ENCODE measurements at regions not wholly inside any gene's neighbourhood (a gene's known extent, or its start where the extent isn't known, plus 50 kb on each side); places are given as distances from the start of the nearest gene placed in this dataset.
"Not testable (repeated sequence)": the region's sequence is repeated elsewhere in the genome, so short reads cannot be mapped to it uniquely, and the experiment has no call there.

DNA sequence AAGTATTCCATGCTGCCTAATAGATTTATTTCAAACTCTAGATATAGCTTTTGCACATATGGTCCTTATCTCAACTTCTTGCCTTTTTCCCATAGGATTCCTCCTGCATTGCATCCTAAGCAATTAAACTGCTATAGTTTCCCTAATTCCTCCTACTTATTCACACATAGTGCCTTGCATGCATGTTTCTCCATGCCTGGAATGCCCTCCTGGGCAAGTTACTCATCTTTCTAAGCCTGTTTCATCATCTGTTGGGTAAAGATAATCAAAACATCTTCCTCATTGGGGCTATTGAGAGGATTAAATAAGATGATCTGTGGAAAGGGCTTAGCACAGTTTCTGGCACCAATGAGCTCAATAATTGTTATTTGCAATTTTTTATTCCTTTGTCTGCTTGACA is 726.5 kb downstream of the SLC4A3 start:
- H3K4me3 Mint-ChIP-seq, result no peak overlapping the region

DNA sequence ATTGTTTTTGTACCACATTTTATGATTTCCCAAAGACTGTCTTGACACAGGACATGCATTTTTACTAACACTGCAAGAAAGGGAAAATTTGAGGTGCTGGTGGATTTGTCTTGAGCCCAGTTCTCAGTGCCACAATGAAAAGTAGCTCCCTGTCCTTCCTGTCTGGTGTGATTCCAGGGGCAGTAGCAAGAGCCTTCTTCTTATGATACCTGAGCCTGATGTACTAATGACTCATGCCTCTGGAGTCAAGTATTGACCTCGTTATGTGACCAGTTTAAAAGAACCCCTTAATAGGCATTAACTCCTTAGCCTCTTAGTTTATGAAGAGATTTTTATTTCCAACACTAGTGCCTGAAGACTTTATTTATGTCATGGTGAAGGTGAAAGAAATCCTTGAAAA is 728.6 kb downstream of the SLC4A3 start:
- Mint-ChIP-seq H3K4me1 (ENCODE audit: low read depth) (no peaks in the 10 kb centered on the region), H3K27me3 (ENCODE audit: low read depth) (no peaks in the 10 kb centered on the region), H3K27ac (no peak overlapping the region), H3K4me3 (no peak overlapping the region), H3K36me3 (ENCODE audit: low read depth) (no peaks in the 10 kb centered on the region), H3K9me3 (peaks cover 4% of the 10 kb centered on the region)
- CTCF ChIA-PET, result no interaction called here
- no peak for DNase-seq
- intact Hi-C loops (cut with micrococcal nuclease), result no loop called here

More for the DNA sequence above, 726.5 kb downstream of the SLC4A3 start:
- H3K9me3 Mint-ChIP-seq, result peaks cover 2% of the 10 kb centered on the region
- DNase-seq, result no peak
- CTCF ChIA-PET, result interaction anchor here (0.7 kb wide), 1 partner anchor 238 kb away, joined by 4 read pairs; no protein-coding TSS in a partner anchor
- no peaks in the 10 kb centered on the region for H3K27me3 Mint-ChIP-seq (ENCODE audit: low read depth)
- no peaks in the 10 kb centered on the region for H3K4me1 Mint-ChIP-seq (ENCODE audit: low read depth)
- H3K36me3 Mint-ChIP-seq (ENCODE audit: low read depth), result no peaks in the 10 kb centered on the region
- no peak overlapping the region for H3K27ac Mint-ChIP-seq
- intact Hi-C loops (cut with micrococcal nuclease), result no loop called here

DNA sequence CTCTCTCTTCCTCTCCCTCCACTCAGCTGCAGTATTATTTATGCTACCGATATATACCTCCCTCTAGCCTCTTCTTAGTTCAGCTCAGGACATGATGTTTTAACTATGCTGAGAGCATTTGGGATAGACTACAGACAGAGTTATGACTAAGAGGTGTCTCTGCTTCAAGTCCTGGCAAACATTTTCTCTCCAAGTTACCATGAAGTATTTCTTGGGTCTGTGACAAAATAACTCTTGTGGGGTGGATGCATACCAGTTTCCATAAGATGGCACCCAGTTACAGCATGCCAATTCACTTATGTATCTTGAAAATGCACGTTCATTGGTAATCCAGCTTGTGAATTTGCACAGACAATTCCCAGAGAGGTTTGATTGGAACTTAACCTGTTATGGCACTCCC is 737.6 kb downstream of the SLC4A3 start:
- CTCF ChIA-PET, result no interaction called here
- Mint-ChIP-seq H3K27ac (no peak overlapping the region), H3K36me3 (ENCODE audit: low read depth) (no peaks in the 10 kb centered on the region), H3K9me3 (peaks cover under 1% of the 10 kb centered on the region), H3K27me3 (ENCODE audit: low read depth) (no peaks in the 10 kb centered on the region), H3K4me1 (ENCODE audit: low read depth) (no peaks in the 10 kb centered on the region), H3K4me3 (no peak overlapping the region)
- intact Hi-C loops (cut with micrococcal nuclease), result no loop called here
- DNase-seq, result no peak

DNA sequence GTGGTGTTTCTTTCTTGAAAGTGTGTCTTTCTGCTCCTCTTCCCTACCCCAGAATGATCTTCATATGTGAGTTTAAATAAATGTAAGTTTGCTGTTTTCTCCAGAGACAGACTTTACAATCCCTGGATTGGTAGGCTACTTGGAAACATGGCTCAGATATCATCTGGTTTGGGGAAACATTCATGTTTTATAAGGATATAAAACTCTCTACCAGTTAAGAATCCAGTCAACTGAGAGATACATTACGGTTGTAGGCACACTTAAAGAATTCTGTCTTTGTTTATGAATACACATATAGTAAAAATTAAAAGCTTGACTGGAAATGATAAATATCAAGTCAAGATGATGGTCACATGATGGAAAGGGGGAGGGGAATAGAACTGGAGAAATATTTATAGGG is 739.3 kb downstream of the SLC4A3 start:
- no peak for DNase-seq
- Mint-ChIP-seq H3K27ac (no peak overlapping the region), H3K4me1 (ENCODE audit: low read depth) (no peaks in the 10 kb centered on the region), H3K4me3 (no peak overlapping the region), H3K36me3 (ENCODE audit: low read depth) (no peaks in the 10 kb centered on the region), H3K27me3 (ENCODE audit: low read depth) (no peaks in the 10 kb centered on the region), H3K9me3 (no peaks in the 10 kb centered on the region)
- CTCF ChIA-PET, result no interaction called here
- intact Hi-C loops (cut with micrococcal nuclease), result no loop called here

DNA sequence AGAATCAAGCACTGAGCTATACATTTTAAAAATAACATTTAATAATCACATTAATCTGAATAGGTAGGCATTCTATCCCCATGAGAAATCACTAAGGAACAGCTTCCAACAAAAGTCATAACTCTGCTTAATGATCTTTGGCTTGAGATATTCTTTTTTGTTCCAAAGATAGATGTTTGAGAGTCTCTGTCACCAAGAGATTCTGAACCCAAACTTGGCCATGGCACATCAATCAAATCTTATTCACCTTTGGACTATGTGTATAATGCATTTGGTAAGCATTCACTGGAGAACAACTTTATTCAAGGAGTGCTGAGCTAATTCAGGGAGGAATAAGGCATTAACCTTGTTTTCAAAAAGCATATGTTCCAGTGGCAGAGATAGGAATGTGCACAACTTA is 743.3 kb downstream of the SLC4A3 start:
- intact Hi-C loops (cut with micrococcal nuclease), result no loop called here
- no peak overlapping the region for H3K4me3 Mint-ChIP-seq
- no peaks in the 10 kb centered on the region for H3K36me3 Mint-ChIP-seq (ENCODE audit: low read depth)
- H3K9me3 Mint-ChIP-seq, result no peaks in the 10 kb centered on the region
- DNase-seq, result no peak
- CTCF ChIA-PET, result no interaction called here
- no peaks in the 10 kb centered on the region for H3K4me1 Mint-ChIP-seq (ENCODE audit: low read depth)
- no peak overlapping the region for H3K27ac Mint-ChIP-seq
- no peaks in the 10 kb centered on the region for H3K27me3 Mint-ChIP-seq (ENCODE audit: low read depth)

DNA sequence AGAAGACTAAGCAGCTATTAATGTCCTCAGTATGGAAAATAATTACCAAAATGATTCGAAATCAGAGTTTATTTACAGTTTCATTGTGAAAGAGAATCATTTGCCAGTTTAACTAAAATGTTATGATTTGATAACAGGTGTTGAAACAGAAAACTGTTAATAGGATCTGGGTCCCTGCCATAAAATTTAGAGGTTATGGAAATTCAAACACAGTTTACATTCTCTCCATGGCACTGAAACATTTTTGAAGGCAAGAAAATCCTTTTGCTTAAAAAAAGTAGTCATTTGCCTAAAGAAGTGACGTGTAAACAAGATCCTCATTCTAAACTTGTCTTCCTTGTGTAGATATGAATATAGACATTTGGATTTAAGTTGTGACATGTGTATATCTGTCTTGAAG is 743.8 kb downstream of the SLC4A3 start:
- Mint-ChIP-seq H3K4me1 (ENCODE audit: low read depth) (no peaks in the 10 kb centered on the region), H3K36me3 (ENCODE audit: low read depth) (no peaks in the 10 kb centered on the region), H3K27ac (no peak overlapping the region), H3K27me3 (ENCODE audit: low read depth) (no peaks in the 10 kb centered on the region), H3K9me3 (no peaks in the 10 kb centered on the region), H3K4me3 (no peak overlapping the region)
- CTCF ChIA-PET, result no interaction called here
- DNase-seq, result no peak
- intact Hi-C loops (cut with micrococcal nuclease), result no loop called here

DNA sequence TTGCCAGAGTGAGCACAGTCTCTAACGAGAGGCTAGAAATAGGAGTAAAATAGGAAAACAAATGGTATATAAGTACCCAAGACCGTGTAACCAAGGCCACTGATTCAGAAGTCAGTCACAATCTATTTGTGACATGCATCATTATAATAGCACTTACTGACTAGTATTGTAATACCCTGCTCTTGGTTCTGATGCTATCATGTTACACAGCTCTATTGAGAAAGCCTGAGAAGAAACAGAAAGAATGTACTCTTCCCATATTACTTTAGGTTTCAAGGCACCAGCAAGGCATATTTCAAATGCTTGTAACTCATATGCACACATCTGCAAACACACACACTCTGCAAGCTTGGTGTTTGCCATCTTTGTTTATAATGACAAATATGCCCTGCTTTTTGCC is 746.4 kb downstream of the SLC4A3 start:
- DNase-seq, result no peak
- H3K9me3 Mint-ChIP-seq, result no peaks in the 10 kb centered on the region
- no peaks in the 10 kb centered on the region for H3K36me3 Mint-ChIP-seq (ENCODE audit: low read depth)
- no peak overlapping the region for H3K27ac Mint-ChIP-seq
- H3K4me3 Mint-ChIP-seq, result no peak overlapping the region
- H3K27me3 Mint-ChIP-seq (ENCODE audit: low read depth), result no peaks in the 10 kb centered on the region
- intact Hi-C loops (cut with micrococcal nuclease), result no loop called here
- CTCF ChIA-PET, result no interaction called here
- no peaks in the 10 kb centered on the region for H3K4me1 Mint-ChIP-seq (ENCODE audit: low read depth)

DNA sequence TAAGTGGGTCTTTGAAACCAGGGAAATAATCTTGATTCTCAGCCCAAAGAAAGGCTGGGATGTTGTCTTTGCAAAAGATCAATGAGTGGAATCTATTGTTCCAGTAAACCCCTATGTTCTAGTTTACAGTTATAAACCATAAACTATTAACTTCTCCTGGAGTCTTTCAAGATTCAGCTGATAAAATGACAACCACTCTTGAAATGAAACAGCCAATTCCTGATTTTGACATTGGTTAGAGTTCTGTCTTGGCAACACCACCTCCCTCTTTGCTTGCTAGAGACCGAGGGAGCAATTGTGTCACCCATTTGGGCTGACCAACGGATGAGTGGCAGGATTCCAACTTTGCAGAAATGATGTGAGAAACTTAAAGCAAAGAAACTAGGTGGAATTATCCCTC is 746.9 kb downstream of the SLC4A3 start:
- no peak for DNase-seq
- Mint-ChIP-seq H3K4me3 (no peak overlapping the region), H3K4me1 (ENCODE audit: low read depth) (no peaks in the 10 kb centered on the region), H3K9me3 (no peaks in the 10 kb centered on the region), H3K27me3 (ENCODE audit: low read depth) (no peaks in the 10 kb centered on the region), H3K36me3 (ENCODE audit: low read depth) (no peaks in the 10 kb centered on the region), H3K27ac (no peak overlapping the region)
- intact Hi-C loops (cut with micrococcal nuclease), result no loop called here
- CTCF ChIA-PET, result no interaction called here

DNA sequence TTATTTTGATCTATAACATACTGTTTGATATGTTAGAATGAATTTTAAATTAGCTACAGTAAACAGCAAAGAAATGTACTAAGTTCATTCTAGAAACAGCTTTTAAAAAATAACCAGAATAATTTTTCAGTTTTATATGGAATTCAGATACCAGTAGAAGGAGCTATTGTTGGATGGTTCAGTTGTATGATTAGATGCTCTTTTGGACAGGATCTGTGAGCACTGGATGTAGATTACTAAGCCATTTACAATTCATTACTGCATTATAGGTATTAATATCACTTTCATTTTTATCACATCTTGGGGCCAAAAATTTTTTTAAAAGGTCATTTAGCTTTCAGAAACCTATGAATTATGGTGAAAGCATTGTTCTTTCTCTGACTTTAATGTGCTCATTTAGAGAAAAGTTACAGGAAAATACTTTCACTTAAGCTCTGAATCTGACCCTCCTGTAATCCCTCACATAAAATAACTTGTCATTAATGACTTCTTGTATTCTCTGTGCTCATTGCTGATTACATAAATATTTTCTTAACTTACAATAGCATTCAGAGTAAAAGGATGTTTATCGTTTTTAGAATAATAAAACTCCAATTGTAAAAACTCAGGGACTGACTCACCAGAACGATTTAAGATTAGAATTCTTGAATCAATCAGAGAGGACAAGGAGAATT is 750.2 kb downstream of the SLC4A3 start:
- Mint-ChIP-seq H3K9me3 (peaks cover 9% of the 10 kb centered on the region), H3K27ac (no peak overlapping the region), H3K4me1 (ENCODE audit: low read depth) (no peaks in the 10 kb centered on the region), H3K4me3 (no peak overlapping the region), H3K27me3 (ENCODE audit: low read depth) (no peaks in the 10 kb centered on the region), H3K36me3 (ENCODE audit: low read depth) (no peaks in the 10 kb centered on the region)
- CTCF ChIA-PET, result interaction anchor here (0.5 kb wide), 1 partner anchor 225 kb away, joined by 3 read pairs; no protein-coding TSS in a partner anchor
- no peak for DNase-seq
- intact Hi-C loops (cut with micrococcal nuclease), result no loop called here

DNA sequence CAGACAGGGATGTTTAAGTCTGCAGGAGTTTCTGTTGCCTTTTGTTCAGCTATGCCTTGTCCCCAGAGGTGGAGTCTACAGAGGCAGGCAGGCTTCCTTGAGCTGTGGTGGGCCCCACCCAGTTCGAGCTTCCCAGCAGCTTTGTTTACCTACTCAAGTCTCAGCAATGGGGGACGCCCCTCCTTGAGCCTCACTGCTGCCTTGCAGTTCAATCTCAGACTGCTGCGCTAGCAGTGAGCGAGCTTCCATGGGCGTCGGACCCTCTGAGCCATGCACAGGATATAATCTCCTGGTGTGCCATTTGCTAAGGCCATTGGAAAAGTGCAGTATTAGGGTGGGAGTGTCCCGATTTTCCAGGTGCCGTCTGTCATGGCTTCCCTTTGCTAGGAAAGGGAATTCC is 760.3 kb downstream of the SLC4A3 start:
- DNase-seq; CTCF ChIA-PET; intact Hi-C loops (cut with micrococcal nuclease); H3K27me3 Mint-ChIP-seq (ENCODE audit: low read depth); H3K4me1 Mint-ChIP-seq (ENCODE audit: low read depth); H3K27ac Mint-ChIP-seq; H3K9me3 Mint-ChIP-seq; H3K36me3 Mint-ChIP-seq (ENCODE audit: low read depth); H3K4me3 Mint-ChIP-seq: not testable (repeated sequence)

DNA sequence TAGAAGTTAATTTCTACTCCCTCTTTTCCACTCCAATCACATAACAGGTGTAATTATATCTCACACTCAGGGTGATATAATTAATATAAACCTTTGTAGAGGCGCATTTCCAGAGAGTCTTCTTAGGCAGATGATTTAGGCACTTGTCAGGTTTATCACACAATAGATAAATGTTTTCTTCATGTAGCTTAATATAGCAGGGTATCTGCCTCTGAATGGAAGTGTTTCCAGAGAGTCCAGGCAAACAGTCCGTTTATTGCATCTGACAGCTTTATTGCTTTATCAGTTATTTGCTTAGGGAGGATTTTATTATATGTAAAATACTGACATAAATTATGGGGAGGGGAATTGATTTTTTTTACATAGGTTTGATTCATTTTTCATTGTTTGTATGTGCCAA is 766.3 kb downstream of the SLC4A3 start:
- CTCF ChIA-PET, result no interaction called here
- DNase-seq, result no peak
- H3K4me3 Mint-ChIP-seq, result no peak overlapping the region

DNA sequence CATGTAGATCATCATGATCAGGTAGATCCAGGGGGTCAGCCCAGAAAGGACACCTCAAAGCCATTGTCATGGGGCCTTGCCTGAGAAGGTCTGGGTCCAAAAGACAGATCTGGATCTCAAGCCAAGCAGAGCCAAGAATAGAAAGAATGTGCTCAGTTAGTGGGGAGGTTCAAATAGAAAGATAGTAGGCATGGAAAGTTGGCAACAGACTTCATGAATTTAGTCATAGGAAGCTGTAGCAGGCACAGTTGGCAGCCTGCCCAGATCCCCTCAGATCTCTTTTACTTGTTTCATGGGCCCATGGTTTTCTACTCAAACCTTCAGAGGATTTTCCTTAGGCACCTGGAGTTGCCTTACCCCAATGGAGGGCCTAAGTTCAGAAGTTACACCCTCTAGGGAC is 767.0 kb downstream of the SLC4A3 start:
- H3K9me3 Mint-ChIP-seq, result no peaks in the 10 kb centered on the region
- H3K36me3 Mint-ChIP-seq (ENCODE audit: low read depth), result no peaks in the 10 kb centered on the region
- CTCF ChIA-PET, result no interaction called here
- peaks cover 1% of the 10 kb centered on the region for H3K27me3 Mint-ChIP-seq (ENCODE audit: low read depth)
- no peak overlapping the region for H3K27ac Mint-ChIP-seq
- no peaks in the 10 kb centered on the region for H3K4me1 Mint-ChIP-seq (ENCODE audit: low read depth)
- no peak for DNase-seq
- H3K4me3 Mint-ChIP-seq, result no peak overlapping the region
- intact Hi-C loops (cut with micrococcal nuclease), result no loop called here

More for the DNA sequence above, 766.3 kb downstream of the SLC4A3 start:
- no peak overlapping the region for H3K27ac Mint-ChIP-seq
- H3K4me1 Mint-ChIP-seq (ENCODE audit: low read depth), result no peaks in the 10 kb centered on the region
- intact Hi-C loops (cut with micrococcal nuclease), result no loop called here
- H3K36me3 Mint-ChIP-seq (ENCODE audit: low read depth), result no peaks in the 10 kb centered on the region
- peaks cover 1% of the 10 kb centered on the region for H3K27me3 Mint-ChIP-seq (ENCODE audit: low read depth)
- no peaks in the 10 kb centered on the region for H3K9me3 Mint-ChIP-seq

DNA sequence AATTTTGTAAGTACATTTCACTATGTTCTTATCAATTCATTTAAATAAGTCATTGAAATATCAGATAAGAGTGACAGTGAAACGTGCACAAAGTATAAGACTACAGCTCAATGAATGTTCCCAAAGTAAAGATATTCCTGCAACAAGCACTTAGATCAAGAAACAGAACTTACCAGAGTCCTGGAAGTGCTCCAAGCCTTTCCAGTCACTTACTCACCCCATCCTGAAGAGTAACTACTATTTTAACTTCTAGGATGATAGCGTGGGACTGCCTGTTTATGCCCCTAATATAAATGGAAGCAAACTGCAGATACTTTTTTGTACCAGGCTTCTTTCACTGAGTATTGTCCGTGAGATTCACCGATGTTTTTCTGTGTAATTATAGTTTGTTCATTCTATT is 768.9 kb downstream of the SLC4A3 start:
- CTCF ChIA-PET, result no interaction called here
- H3K27ac Mint-ChIP-seq, result no peak overlapping the region
- intact Hi-C loops (cut with micrococcal nuclease), result no loop called here

DNA sequence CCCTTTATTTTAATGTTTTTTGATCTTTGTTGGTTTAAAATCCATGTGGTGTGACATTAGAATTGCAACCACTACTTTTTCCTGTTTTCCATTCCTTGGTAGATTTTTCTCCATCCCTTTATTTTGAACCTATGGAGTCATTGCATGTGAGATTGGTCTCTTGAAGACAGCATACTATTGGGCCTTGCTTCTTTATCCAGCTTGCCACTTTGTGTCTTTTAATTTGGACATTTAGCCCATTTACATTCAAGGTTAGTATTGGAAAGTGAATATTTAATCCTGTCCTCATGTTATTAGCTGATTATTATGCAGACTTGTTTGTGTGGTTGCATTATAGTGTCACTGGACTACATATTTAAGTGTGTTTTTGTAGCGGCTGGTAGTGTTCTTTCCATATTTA is 782.9 kb downstream of the SLC4A3 start:
- no peak overlapping the region for H3K4me3 Mint-ChIP-seq
- DNase-seq, result no peak
- CTCF ChIA-PET, result no interaction called here
- H3K9me3 Mint-ChIP-seq, result peaks cover 33% of the 10 kb centered on the region
- H3K27ac Mint-ChIP-seq, result no peak overlapping the region
- H3K27me3 Mint-ChIP-seq (ENCODE audit: low read depth), result no peaks in the 10 kb centered on the region
- H3K36me3 Mint-ChIP-seq (ENCODE audit: low read depth), result no peaks in the 10 kb centered on the region
- no peaks in the 10 kb centered on the region for H3K4me1 Mint-ChIP-seq (ENCODE audit: low read depth)
- intact Hi-C loops (cut with micrococcal nuclease), result no loop called here

More for the DNA sequence above, 768.9 kb downstream of the SLC4A3 start:
- no peaks in the 10 kb centered on the region for H3K36me3 Mint-ChIP-seq (ENCODE audit: low read depth)
- DNase-seq, result no peak
- no peaks in the 10 kb centered on the region for H3K9me3 Mint-ChIP-seq
- H3K27me3 Mint-ChIP-seq (ENCODE audit: low read depth), result peaks cover 1% of the 10 kb centered on the region
- H3K4me3 Mint-ChIP-seq, result no peak overlapping the region
- no peaks in the 10 kb centered on the region for H3K4me1 Mint-ChIP-seq (ENCODE audit: low read depth)

Data from activated naive CD4-positive, alpha-beta T cell treated with anti-CD3 and anti-CD28 coated beads for 36 hours (primary cell).